Adrenal gland (tissue), 9 donors: ENCODE measurements at regions not wholly inside any gene's neighbourhood (a gene's known extent, or its start where the extent isn't known, plus 50 kb on each side); places are given as distances from the start of the nearest gene placed in this dataset.

Experiments
- DNase-seq, 7 donors: peaks; one replicate each; pipeline ENCODE4 v3.0.0-alpha.2; 2019 to 2020
- H3K27ac ChIP-seq, 5 donors: fragments of 200-600 bp; sonication (generic) in 4 of 5; 1 replicate in 3 of 5; 2 replicates in 2 of 5; pipeline versions ENCODE4 v1.5.1 to v1.8.0; 2016 to 2020; ENCODE audit warnings: mild to moderate bottlenecking in 1 of 5
- H3K27me3 ChIP-seq: fragments of 200-600 bp; 2 replicates; pipeline ENCODE4 v1.8.0; 2021
- H3K36me3 ChIP-seq, 2 donors: fragments of 200-600 bp; replicated peaks in 1 of 2; 1 replicate in 1 of 2; 2 replicates in 1 of 2; pipeline versions ENCODE4 v1.5.1 to v1.8.0; 2018 to 2022
- H3K4me1 ChIP-seq, 2 donors: fragments of 200-600 bp; replicated peaks in 1 of 2; 1 replicate in 1 of 2; 2 replicates in 1 of 2; pipeline versions ENCODE4 v1.5.1 to v1.8.0; 2018 to 2021
- H3K4me3 ChIP-seq, 4 donors: fragments of 200-600 bp; sonication (generic) in 3 of 4; one replicate each; pipeline ENCODE4 v1.5.1; 2016 to 2018
- H3K9me3 ChIP-seq, 3 donors: fragments of 200-600 bp; sonication (generic) in 1 of 3; replicated peaks in 1 of 3; 1 replicate in 2 of 3; 2 replicates in 1 of 3; pipeline versions ENCODE4 v1.5.1 to v1.8.0; 2016 to 2021
- CTCF ChIP-seq, 6 experiments: fragments of 450-650 bp in 4 of 6; fragments of 200-600 bp in 2 of 6; sonication (generic) in 1 of 6; IDR thresholded peaks; 1 replicate in 5 of 6; 2 replicates in 1 of 6; pipeline versions ENCODE4 v1.5.1 to v1.8.0; 2016 to 2021; ENCODE audit warnings: antibody characterized with exemption in 6 of 6, mild to moderate bottlenecking in 2 of 6, moderate library complexity in 1 of 6
- POLR2A ChIP-seq, 2 donors: fragments of 450-650 bp; IDR thresholded peaks; one replicate each; pipeline ENCODE4 v1.6.1; 2017; ENCODE audit warnings: antibody characterized with exemption in 2 of 2, mild to moderate bottlenecking in 2 of 2, moderate library complexity in 1 of 2
- WGBS, 4 donors: extraction: QIAGEN DNeasy Blood & Tissue Kit in 2 of 4; methylation state at CpG; one replicate each; pipeline versions ENCODE4 v1.1.5 to v1.1.7; 2013 to 2017; 5-methylcytosine and 5-hydroxymethylcytosine counted together
- intact Hi-C, 2 donors: fragments of 100-400 bp; cut with DNase I; formaldehyde crosslinking; loops; one replicate each; pipeline versions ENCODE4 v1.14.1 to v1.15.0; 2022 to 2023
- donor health status: healthy with polysubstance abuse.
- donor health status: Bipolar disorder and iron deficiency.
- donor health status: DM: yes; HTN: yes; CAD: no.
- donor health status: DM: no; HTN: no; CAD: no.
- donor health status: DM: no; HTN: no; CAD: no.

- no peaks in the 10 kb centered on the region for H3K9me3 ChIP-seq
- no peaks in the 10 kb centered on the region for H3K4me1 ChIP-seq
- TF ChIP-seq CTCF (IDR thresholded peaks at IDR 0.05): no peak
- no peak for TF ChIP-seq POLR2A (IDR thresholded peaks at IDR 0.05)
- no peaks in the 10 kb centered on the region for H3K36me3 ChIP-seq
- H3K4me3 ChIP-seq: no peak overlapping the region
- H3K27me3 ChIP-seq: peaks cover 4% of the 10 kb centered on the region
- 49 to 66% (median 54%) methylated on average over 1 of the region's 1 CpG for WGBS, 4 donors
- H3K27ac ChIP-seq: no peak overlapping the region
- DNase-seq: no peak
- intact Hi-C loops: loop anchor here (5.0 to 10.0 kb wide), 2 partner anchors 1305 to 1543 kb away; no protein-coding TSS in a partner anchor
Observed at GRCh38 chr1:55282058-55282457, 66.9 kb upstream of the USP24 start.

- TF ChIP-seq POLR2A (IDR thresholded peaks at IDR 0.05): no peak
- Histone ChIP-seq H3K27ac (no peak overlapping the region), H3K36me3 (no peaks in the 10 kb centered on the region), H3K27me3 (peaks cover 4% of the 10 kb centered on the region), H3K4me1 (no peaks in the 10 kb centered on the region), H3K9me3 (no peaks in the 10 kb centered on the region), H3K4me3 (no peak overlapping the region)
- intact Hi-C loops: loop anchor here (5.0 to 10.0 kb wide), 2 partner anchors 1307 to 1544 kb away; no protein-coding TSS in a partner anchor
- WGBS, 4 donors: 68 to 83% (median 71%) methylated on average over 2 of the region's 2 CpGs
- no peak for DNase-seq
Observed at GRCh38 chr1:55280731-55281130, 65.6 kb upstream of the USP24 start.

GRCh38 chr1:55279627-55280026, 64.5 kb upstream of the USP24 start:
- no peak for DNase-seq
- Histone ChIP-seq H3K27ac (no peak overlapping the region), H3K4me1 (no peaks in the 10 kb centered on the region), H3K27me3 (peaks cover 4% of the 10 kb centered on the region), H3K36me3 (no peaks in the 10 kb centered on the region), H3K4me3 (no peak overlapping the region), H3K9me3 (no peaks in the 10 kb centered on the region)
- intact Hi-C loops: loop anchor here (2.0 to 10.0 kb wide), 3 partner anchors 141 to 1545 kb away; no protein-coding TSS in a partner anchor
- no peak for TF ChIP-seq POLR2A (IDR thresholded peaks at IDR 0.05)
- no peak for TF ChIP-seq CTCF (IDR thresholded peaks at IDR 0.05)
- WGBS, 4 donors: 85 to 95% (median 89%) methylated on average over 3 of the region's 3 CpGs

GRCh38 chr1:55278378-55278777, 63.2 kb upstream of the USP24 start:
- Histone ChIP-seq H3K36me3 (no peaks in the 10 kb centered on the region), H3K27me3 (peaks cover 4% of the 10 kb centered on the region), H3K4me1 (no peaks in the 10 kb centered on the region), H3K27ac (no peak overlapping the region), H3K4me3 (no peak overlapping the region), H3K9me3 (no peaks in the 10 kb centered on the region)
- no peak for TF ChIP-seq CTCF (IDR thresholded peaks at IDR 0.05)
- TF ChIP-seq POLR2A (IDR thresholded peaks at IDR 0.05): no peak
- no peak for DNase-seq
- intact Hi-C loops: loop anchor here in 1 of 2 donors (2.0 kb wide), 1 partner anchor 140 kb away; no protein-coding TSS in a partner anchor
- 33 to 66% (median 37%) methylated on average over 2 of the region's 2 CpGs for WGBS, 4 donors
